Tibial artery (tissue), 4 donors: ENCODE measurements at regions not wholly inside any gene's neighbourhood (a gene's known extent, or its start where the extent isn't known, plus 50 kb on each side); places are given as distances from the start of the nearest gene placed in this dataset.

Experiments
- DNase-seq, 2 donors: peaks; one replicate each; pipeline ENCODE4 v3.0.0-alpha.2; 2019
- H3K27ac ChIP-seq, 2 donors: fragments of 200-600 bp; sonication (generic) in 1 of 2; 1 replicate in 1 of 2; 2 replicates in 1 of 2; pipeline ENCODE4 v1.5.1; 2018 to 2019; ENCODE audit warnings: mild to moderate bottlenecking in 1 of 2
- H3K27me3 ChIP-seq, 2 donors: fragments of 200-600 bp; sonication (generic) in 1 of 2; one replicate each; pipeline versions ENCODE4 v1.5.1 to v1.6.0; 2016 to 2019
- H3K36me3 ChIP-seq, 3 donors: fragments of 200-600 bp; sonication (generic) in 2 of 3; one replicate each; pipeline ENCODE4 v1.5.1; 2016 to 2019; ENCODE audit warnings: mild to moderate bottlenecking in 2 of 3
- H3K4me1 ChIP-seq, 4 donors: fragments of 200-600 bp; sonication (generic) in 2 of 4; 1 replicate in 3 of 4; 2 replicates in 1 of 4; pipeline ENCODE4 v1.5.1; 2016 to 2019
- H3K4me3 ChIP-seq, 2 donors: fragments of 200-600 bp; sonication (generic) in 1 of 2; 1 replicate in 1 of 2; 2 replicates in 1 of 2; pipeline ENCODE4 v1.5.1; 2018 to 2019; ENCODE audit warnings: mild to moderate bottlenecking in 2 of 2
- H3K9me3 ChIP-seq, 3 donors: fragments of 200-600 bp; sonication (generic) in 1 of 3; one replicate each; pipeline ENCODE4 v1.5.1; 2016 to 2019
- intact Hi-C: fragments of 100-400 bp; cut with DNase I; formaldehyde crosslinking; loops from one replicate; pipeline ENCODE4 v1.15.0; 2023; ENCODE audit warnings: low total_unique reads
- TF ChIP-seq, protein P1 (sequence below), 2 experiments: fragments of 200-600 bp in 1 of 2; fragments of 450-650 bp in 1 of 2; IDR thresholded peaks; one replicate each; pipeline ENCODE4 v1.5.1; 2017 to 2019; ENCODE audit warnings: antibody characterized with exemption in 2 of 2, mild to moderate bottlenecking in 1 of 2, moderate library complexity in 1 of 2

DNA sequence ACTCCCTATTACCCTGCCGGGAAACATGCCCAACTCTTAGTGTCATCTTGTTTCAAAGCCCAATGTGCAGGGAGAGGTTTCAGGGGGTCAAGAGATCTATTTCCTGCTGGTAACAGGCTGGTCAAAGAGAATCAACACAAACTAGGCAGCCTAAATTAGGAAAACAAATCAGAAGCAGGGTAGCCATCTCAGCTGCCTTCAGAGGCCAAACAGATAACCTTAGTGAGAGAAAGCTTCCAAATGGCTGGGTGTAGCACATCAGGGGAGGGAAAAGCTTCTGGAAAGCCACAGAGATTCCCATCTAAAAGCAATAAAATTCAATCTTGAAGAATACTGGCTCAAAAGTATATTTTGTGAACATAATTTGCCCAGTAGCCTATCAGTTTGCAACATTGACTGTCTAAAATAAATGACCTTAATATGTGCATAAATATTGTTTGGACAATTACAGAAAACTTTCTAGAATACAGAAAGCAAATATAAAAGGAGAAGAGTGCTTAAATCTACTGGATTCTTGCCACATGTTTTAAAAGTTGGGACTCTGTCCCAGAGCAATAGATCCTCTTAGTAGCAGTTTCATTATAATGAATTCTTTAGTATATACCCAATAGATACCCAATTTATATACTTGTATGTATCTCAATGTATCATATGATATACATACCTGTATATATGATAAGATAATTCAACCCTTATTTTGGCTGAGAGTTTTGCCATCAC lies 371.9 kb upstream of the RARB start:
- intact Hi-C loops, result no loop called here
- TF ChIP-seq, protein P1, sequence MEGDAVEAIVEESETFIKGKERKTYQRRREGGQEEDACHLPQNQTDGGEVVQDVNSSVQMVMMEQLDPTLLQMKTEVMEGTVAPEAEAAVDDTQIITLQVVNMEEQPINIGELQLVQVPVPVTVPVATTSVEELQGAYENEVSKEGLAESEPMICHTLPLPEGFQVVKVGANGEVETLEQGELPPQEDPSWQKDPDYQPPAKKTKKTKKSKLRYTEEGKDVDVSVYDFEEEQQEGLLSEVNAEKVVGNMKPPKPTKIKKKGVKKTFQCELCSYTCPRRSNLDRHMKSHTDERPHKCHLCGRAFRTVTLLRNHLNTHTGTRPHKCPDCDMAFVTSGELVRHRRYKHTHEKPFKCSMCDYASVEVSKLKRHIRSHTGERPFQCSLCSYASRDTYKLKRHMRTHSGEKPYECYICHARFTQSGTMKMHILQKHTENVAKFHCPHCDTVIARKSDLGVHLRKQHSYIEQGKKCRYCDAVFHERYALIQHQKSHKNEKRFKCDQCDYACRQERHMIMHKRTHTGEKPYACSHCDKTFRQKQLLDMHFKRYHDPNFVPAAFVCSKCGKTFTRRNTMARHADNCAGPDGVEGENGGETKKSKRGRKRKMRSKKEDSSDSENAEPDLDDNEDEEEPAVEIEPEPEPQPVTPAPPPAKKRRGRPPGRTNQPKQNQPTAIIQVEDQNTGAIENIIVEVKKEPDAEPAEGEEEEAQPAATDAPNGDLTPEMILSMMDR (IDR thresholded peaks at IDR 0.05), result no peak

DNA sequence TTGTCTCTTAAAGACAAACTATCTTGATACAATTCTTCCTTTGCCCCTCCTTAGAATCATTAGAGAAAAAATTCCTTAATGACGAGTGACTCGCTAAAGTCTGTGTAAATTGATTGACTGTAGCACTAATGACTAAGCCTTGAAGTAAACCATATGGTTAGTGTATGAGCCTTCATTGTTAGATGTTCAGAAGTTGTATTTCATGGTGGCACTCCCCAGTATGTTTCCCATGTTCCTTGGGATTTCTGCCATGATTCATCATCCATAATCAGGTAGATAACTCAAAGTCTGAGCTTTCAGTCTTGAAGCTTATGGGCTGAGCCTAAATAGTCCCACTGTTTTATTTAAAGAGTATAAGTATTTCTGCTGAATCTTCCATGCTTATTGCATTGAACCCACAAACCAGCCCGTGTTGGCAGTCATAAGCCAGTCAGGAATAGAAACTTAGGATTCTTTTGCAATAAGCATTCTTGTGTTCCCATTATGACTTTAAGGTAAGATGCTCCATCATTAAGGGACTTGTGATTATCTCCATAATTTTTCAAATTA lies 371.2 kb upstream of the RARB start:
- DNase-seq, result no peak
- no peaks in the 10 kb centered on the region for H3K9me3 ChIP-seq
- no peaks in the 10 kb centered on the region for H3K27me3 ChIP-seq
- no peak overlapping the region for H3K4me3 ChIP-seq
- H3K36me3 ChIP-seq, result no peaks in the 10 kb centered on the region
- H3K27ac ChIP-seq, result no peak overlapping the region
- intact Hi-C loops, result no loop called here
- TF ChIP-seq, protein P1 (IDR thresholded peaks at IDR 0.05), result no peak
- peaks cover 0 to 6% (median 2%) of the 10 kb centered on the region in 4 donors for H3K4me1 ChIP-seq

More for the DNA sequence above, 371.9 kb upstream of the RARB start:
- no peaks in the 10 kb centered on the region for H3K36me3 ChIP-seq
- DNase-seq, result no peak
- no peaks in the 10 kb centered on the region for H3K27me3 ChIP-seq
- peaks cover 0 to 6% (median 2%) of the 10 kb centered on the region in 4 donors for H3K4me1 ChIP-seq
- H3K4me3 ChIP-seq, result no peak overlapping the region
- no peak overlapping the region for H3K27ac ChIP-seq
- H3K9me3 ChIP-seq, result no peaks in the 10 kb centered on the region

DNA sequence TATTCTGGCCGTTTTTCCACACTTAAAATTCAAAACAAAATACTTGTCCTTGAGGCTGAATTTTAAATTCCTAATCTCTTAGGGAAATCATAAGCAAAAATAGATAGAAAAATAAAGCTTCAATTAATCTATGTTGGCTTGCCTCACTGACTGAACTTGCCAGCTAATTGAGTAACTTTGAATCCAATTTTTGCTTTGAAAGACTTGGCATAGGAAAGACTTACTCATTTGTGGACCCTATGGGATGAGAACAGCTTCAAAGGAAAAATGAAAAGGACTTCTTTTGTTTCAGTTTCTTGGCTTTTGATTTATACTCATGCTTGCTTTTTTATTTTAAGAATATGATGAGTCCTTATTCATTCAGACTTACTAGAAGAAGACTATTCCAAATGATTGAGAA lies 370.7 kb upstream of the RARB start:
- H3K9me3 ChIP-seq, result no peaks in the 10 kb centered on the region
- H3K4me1 ChIP-seq, result peaks cover 0 to 6% (median 2%) of the 10 kb centered on the region in 4 donors
- intact Hi-C loops, result no loop called here
- no peaks in the 10 kb centered on the region for H3K27me3 ChIP-seq
- H3K4me3 ChIP-seq, result no peak overlapping the region
- no peak for DNase-seq
- H3K36me3 ChIP-seq, result no peaks in the 10 kb centered on the region
- H3K27ac ChIP-seq, result no peak overlapping the region
- TF ChIP-seq, protein P1 (IDR thresholded peaks at IDR 0.05), result no peak

DNA sequence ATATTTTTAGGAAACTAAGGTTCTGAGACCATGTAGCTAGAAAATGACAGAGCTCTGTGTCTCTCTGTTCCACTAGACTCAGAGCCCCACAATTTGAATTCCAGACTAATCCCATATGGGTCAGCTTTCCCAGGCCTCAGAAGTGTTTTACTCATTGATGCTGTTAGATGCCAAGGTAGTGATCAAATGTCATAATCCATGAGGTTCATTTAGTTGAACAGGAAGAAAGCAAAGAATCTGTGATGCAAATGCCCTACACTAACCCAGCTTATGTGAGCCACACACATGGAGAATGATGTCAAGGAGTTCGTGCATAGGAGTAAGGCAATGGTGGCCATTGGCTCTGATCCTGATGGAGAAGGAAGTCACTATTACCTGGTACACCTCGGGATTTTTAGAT lies 363.4 kb upstream of the RARB start:
- intact Hi-C loops, result no loop called here
- Histone ChIP-seq H3K36me3 (no peaks in the 10 kb centered on the region), H3K4me1 (no peaks in the 10 kb centered on the region), H3K9me3 (no peaks in the 10 kb centered on the region), H3K4me3 (no peak overlapping the region), H3K27me3 (no peaks in the 10 kb centered on the region), H3K27ac (no peak overlapping the region)
- no peak for DNase-seq
- TF ChIP-seq, protein P1 (IDR thresholded peaks at IDR 0.05), result no peak

DNA sequence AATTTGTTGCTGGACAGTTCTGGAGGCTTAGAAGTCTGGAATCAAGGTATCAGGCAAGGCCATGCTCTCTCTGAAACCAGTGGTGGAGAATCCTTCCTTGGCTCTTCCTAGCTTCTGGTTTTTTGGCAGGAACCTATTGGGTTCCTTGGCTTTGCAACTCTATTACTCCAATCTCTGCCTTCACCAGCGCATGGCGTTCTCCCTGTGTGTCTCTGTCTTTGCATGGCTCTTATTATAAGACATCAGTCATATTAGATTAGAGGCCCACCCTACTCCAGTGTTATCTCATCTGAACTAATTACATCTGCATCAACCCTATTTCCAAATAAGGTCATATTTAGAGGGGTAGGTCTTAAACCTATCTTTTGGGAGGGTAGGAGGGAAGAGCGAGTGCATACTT lies 358.1 kb upstream of the RARB start:
- intact Hi-C loops, result no loop called here

More for the DNA sequence above, 358.1 kb upstream of the RARB start:
- Histone ChIP-seq H3K4me3 (no peak overlapping the region), H3K27me3 (no peaks in the 10 kb centered on the region), H3K27ac (no peak overlapping the region), H3K4me1 (no peaks in the 10 kb centered on the region), H3K36me3 (no peaks in the 10 kb centered on the region), H3K9me3 (no peaks in the 10 kb centered on the region)
- TF ChIP-seq, protein P1 (IDR thresholded peaks at IDR 0.05), result no peak
- no peak for DNase-seq
